Activated effector memory CD4-positive, alpha-beta T cell treated with Interleukin-2 at 50 U/mL for 16 hours (primary cell): ENCODE measurements at regions not wholly inside any gene's neighbourhood (a gene's known extent, or its start where the extent isn't known, plus 50 kb on each side); places are given as distances from the start of the nearest gene placed in this dataset.

Experiments
- DNase-seq: peaks from one replicate; pipeline ENCODE4 v3.0.0-alpha.2; 2020

- no peak for DNase-seq
Observed at GRCh38 chr2:8529706-8530277, 152.1 kb upstream of the ID2 start.

DNA sequence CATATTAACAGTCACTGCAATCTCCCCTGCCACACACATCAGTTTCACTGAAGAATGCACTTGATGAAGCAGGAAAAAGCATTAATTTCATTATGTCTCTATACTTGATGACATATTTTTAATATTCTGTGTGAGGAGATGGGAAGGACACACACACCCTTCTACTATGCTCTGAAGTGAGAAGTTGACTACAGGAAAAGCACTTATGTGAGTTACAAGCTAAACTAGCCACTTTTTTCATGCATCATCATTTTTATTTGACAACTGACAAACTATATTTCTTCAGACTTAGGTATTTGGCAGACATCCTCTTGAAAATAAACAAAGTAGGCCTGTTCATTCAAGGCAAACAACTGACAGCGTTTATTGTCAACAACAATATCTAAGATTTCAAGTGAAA lies 150.4 kb upstream of the ID2 start:
- no peak for DNase-seq

DNA sequence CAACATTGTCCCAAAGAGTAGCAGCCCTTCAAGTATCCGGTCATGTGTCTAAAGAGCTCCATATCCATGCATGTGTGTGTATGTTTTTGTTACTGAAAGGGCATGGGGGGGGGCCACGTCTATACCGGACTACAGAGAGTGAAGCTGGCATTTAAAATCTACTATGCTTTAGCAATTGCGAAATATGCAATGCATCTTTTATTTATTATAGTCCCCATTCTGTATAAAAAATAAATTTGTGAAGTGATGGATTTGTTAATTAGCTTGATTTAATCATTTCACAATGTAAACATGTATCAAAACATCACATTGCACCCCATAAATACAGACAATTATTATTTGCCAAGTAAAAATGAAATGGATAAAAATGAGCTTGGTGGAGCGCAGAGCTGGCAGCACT lies 149.4 kb upstream of the ID2 start:
- no peak for DNase-seq

GRCh38 chr2:8533923-8534322 lies 147.9 kb upstream of the ID2 start:
- DNase-seq, result no peak

GRCh38 chr2:8534386-8534728 lies 147.5 kb upstream of the ID2 start:
- DNase-seq, result no peak

DNA sequence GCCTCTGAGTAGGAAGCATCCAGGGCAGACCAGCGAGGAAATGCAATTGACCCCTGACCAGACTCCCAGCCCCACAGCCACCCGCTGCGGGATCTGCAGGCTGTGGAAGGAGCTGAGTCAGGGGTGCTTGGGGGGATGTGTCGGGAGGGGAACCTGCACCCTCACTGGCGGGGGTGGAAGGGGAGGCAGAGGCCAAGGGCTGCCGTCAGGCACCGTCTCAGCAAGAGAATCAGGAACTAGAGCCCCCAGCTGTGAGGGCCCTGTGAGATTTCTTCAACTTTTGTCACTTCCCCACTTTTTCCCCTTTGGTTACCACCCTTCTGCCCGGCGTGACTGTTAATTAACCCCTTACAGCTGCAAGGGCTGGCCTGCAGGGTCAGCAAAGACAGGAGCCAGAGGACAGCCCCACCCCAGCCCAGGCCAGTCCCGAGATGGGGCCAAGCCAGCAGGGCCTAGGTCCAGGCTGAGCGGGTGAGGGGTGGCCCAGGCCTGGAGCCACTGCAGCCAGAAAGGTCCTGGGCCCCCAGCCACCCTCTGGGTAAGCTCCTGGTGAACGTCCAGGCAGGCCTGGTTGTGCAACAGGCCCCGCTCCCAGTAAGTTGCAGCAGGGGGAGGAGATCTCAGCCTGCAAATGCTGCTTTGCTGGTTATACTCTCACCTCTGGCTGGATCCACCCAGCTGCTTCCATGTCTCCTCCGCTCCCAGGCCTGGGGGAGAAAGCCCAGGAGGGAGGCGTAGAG lies 147.0 kb upstream of the ID2 start:
- no peak for DNase-seq

- DNase-seq, result no peak
Observed at GRCh38 chr2:8535469-8535795, 146.4 kb upstream of the ID2 start.

DNA sequence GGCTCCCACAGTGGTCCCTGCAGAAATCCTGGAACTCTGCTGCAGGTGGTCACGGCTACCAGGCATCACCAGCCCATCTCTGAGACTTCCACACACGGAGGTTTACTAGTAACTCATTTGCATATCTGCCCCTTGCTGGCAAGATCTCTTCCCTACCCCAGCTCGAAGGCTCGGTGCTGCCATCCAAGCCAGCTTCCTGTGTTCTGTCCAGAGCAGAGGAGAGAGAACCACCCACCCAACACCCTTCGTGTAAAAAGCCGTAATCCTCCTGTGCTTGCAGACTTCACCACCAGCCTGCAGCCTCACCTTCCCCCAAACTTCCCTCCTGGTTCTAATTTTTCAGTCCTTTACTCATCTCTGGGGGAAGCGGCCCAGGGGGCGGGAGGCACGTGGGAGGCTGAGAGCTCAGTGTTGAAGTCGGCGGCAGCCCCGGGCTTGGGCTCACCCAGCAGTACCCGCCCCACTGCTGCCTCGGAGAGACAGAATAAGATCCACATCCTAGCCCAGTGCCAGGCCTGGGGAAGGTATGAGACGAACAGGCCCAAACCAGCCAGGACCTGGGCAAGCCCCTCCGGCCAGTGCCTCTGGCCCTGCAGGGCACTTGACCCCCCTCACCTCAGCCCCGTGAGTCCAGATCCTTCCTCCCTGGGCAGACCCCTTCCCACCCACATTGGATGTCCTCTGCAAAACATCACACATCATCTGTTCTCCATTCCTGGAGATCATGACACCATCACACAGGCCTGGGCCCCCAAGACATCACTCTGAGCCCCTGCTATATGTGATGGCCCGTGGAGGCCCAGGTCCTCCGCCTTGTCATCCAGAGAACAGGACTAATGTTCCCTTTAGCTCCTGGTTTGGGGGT lies 145.8 kb upstream of the ID2 start:
- DNase-seq, result no peak

- DNase-seq, result no peak
Observed at GRCh38 chr2:8536686-8537561, 144.9 kb upstream of the ID2 start.

- DNase-seq, result no peak
Observed at GRCh38 chr2:8537562-8538155, 144.2 kb upstream of the ID2 start.

DNA sequence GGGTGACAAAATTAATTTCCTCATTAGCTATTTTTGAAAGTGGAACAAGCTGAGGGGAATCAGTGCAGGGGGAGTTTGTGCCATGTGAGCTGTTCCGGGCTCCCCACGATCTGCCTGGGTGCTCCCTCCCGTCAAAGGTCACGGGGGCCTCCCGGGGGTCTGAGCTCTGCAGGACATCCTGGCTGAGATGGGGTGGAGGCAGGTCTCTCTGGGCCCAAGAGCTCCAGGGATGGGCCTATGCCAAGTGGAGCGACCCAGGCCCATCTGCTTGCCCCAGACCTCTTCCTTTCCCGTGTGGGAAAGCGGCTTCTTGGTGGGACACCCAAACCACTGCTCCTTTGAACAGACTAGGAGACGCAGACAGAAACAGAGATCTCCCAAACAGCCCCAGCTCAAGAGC lies 143.3 kb upstream of the ID2 start:
- DNase-seq, result no peak

DNA sequence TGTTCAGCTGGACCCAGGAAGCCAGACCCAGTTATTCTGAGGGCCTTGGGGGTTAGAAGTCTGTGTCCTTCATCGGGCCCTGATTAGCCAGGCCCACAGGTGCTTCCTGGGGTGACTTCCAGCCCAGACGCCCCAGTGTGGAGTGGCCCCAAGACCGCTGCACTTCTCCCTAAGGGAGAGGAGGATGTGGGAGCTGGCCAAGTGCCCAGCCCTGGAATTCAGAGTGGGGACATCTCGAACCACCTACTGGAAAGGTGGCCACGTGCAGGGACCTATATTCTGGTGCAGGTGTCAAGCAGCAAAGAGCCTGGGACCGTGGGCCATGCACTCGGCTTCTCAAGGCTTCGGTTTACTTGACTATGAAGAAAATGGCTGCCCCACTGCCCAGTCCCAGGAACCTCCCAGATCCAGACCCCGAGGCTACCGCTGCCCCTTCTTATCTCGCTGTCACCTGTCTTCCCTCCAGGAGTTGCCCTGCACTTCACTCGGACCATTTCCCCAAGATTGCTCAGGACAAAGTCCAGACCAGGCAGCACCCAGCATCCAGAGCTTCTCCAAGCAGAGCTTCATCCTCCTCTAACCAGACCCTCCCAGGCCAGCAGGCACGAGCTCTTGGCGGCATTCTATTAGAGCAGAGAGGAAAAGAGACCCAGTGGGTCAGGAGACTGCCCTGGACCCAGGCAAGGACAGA lies 142.8 kb upstream of the ID2 start:
- no peak for DNase-seq

GRCh38 chr2:8539743-8540551 lies 141.9 kb upstream of the ID2 start:
- DNase-seq, result no peak

GRCh38 chr2:8540552-8541055 lies 141.3 kb upstream of the ID2 start:
- DNase-seq, result no peak

- DNase-seq, result no peak
Observed at GRCh38 chr2:8541223-8541622, 140.6 kb upstream of the ID2 start.

DNA sequence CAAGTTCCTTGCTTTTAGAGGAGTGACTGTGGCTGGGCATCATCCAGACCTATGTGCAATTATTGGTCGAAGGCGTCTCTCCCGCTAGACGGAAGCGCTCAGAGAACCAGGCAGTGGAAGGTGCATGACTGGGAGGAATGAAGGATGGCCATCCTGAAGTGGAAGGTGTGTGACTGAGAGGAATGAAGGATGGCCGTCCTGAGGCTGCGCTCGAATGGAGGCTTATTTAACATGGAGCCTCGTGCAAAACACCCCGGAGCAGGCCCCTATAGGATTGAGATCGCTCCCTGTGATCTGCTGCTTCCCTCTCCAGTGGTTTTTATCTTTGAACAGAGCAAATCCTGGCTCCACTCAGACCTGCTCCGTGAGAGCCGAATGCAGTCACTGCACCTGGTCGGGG lies 140.2 kb upstream of the ID2 start:
- DNase-seq, result no peak

- DNase-seq, result no peak
Observed at GRCh38 chr2:8542381-8543059, 139.3 kb upstream of the ID2 start.

DNA sequence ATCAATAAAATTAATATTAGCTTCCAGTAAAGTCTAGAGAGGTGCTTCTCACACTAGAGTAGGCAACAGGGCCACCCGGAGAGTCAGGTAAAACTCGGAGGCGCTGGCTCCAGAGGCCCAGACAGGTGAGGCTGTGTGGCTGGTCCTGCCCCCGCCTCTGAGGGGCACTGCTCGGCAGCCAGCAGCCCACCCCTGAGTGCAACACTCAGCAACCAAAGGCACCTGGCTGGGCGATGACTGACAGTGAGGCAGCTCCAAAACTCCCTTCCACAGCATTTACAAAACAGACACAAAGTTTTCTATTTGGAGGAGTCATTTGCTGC lies 138.8 kb upstream of the ID2 start:
- DNase-seq, result no peak

- peak; percentile 30 for DNase-seq
Observed at GRCh38 chr2:8543383-8544170, 138.3 kb upstream of the ID2 start.
